ENCODE measurements at regions not wholly inside any gene's neighbourhood (a gene's known extent, or its start where the extent isn't known, plus 50 kb on each side); places are given as distances from the start of the nearest gene placed in this dataset.

- no peak for DNase-seq (ENCODE audit: low spot score)
Measured at GRCh38 chr11:104594228-104594958, 303.9 kb downstream of the CASP12 start.

DNA sequence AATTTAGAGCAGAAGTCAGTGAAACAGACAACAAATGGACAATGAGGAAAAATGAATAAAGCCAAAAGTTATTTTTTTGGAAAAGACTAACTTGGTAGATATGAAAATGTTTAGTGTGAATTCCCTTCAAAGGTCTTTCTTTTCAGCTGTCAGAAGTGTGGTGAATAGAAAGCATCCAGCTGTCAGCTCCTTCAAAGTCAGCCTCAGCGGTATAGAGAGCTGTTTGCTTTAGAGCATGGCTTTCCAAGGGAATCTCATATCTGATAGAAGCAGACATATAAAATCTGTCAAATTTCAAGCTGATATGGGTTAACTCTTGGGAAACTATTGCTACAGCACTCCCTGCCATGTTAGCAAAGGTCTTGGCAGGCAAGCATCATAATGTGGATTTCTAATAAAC, 309.3 kb downstream of the CASP12 start:
- DNase-seq (ENCODE audit: low spot score): no peak

GRCh38 chr11:104588446-104588845, 309.8 kb downstream of the CASP12 start:
- DNase-seq (ENCODE audit: low spot score): no peak

DNA sequence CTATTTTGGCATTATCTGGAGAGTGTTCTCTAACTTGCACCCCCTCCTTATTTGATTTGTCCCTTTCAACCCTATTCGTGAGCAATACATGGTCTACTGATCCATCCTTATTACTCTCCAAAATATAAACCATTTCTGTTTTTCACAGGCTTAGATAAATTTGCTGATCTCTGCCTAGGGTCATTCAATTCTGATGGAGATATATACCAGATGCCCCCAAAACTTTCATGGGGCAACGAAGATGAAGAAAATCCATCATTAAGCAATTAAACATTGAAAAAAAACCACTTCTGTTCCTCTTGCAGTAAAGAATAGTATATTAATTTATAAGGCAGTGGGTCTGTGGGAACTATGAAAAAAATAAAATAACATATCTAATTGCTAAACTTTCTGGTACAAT, 313.4 kb downstream of the CASP12 start:
- no peak for DNase-seq (ENCODE audit: low spot score)

DNA sequence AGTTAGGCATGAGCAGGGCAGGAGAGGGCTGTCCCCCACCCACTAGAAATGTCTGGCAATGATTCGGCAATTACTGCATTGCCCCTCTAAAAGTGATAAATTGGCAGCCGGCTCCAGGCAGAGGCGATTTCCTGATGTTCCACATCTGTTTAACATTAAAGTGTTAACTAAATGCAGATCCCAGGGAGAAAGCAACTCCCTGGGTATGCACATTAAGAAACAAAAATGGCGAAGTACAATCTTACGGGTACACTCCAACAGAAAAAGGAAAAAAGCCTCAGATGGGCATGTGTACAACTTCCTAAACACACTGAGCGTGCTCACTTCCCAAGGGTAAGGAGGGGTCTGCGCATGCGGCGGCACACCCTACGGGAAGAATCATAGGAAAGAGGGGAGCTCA, 314.4 kb downstream of the CASP12 start:
- DNase-seq (ENCODE audit: low spot score): no peak

DNA sequence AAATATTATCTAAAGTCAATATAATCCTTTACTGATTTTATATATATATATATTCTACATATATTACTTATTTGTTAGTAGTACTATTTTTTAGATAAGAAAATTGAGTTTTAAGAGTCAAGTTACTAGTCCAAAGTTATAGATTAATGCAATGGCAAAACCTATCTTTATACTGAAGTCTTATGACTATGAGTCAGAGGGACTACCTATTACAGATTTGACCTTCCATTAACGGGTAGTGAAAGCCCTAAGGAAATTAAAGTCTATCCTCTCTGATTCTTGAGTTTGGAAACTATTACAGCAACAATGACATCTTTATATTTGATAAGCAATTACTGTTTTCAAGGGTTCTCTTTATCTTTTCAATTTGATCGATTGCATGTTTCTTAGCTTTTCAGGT, 315.8 kb downstream of the CASP12 start:
- DNase-seq (ENCODE audit: low spot score): no peak

GRCh38 chr11:104581246-104581980, 316.8 kb downstream of the CASP12 start:
- DNase-seq (ENCODE audit: low spot score): no peak

DNA sequence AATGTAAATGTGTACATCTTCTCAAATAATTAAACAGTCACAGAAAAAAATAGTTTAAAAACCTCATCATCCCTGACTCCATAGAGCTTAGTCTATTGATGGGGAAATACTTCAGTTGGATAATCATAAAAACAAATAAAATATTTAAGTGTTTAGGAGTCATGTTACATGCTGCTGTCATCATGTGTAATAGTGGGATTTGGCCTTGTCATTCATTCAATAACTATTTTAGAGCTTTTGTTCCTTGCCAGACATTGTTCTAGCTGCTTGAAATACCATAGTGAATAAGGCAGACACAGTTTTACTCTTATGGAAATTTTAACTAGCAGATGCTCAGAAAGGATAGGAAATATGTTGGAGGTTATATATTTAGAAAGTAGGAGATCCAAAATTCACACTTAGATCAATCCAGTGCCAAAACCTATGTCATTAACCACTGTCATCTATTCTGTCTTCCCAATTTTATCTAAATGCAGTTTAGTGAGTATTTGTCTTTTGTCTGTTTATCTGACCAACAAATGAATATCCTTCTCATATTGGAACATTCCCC, 324.7 kb downstream of the CASP12 start:
- DNase-seq (ENCODE audit: low spot score): no peak

DNA sequence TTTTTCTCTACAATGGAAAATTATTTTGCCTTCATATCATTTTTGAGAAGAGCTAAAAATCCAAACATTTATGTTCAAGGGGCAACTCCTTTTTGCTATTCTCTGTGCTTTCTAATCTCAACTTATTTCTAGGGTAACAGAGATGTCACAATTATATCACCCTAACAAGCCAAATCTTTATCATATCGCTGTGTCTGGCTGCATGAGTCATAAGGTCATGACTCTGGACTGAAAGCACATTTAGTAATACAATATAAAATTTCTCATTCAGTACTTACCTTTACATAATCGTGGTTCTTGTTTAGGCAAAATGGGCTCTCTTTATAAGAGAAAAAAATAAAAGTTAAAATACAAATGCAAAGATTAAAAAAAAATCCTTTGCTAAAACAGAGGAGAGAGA, 326.0 kb downstream of the CASP12 start:
- DNase-seq (ENCODE audit: low spot score): no peak

DNA sequence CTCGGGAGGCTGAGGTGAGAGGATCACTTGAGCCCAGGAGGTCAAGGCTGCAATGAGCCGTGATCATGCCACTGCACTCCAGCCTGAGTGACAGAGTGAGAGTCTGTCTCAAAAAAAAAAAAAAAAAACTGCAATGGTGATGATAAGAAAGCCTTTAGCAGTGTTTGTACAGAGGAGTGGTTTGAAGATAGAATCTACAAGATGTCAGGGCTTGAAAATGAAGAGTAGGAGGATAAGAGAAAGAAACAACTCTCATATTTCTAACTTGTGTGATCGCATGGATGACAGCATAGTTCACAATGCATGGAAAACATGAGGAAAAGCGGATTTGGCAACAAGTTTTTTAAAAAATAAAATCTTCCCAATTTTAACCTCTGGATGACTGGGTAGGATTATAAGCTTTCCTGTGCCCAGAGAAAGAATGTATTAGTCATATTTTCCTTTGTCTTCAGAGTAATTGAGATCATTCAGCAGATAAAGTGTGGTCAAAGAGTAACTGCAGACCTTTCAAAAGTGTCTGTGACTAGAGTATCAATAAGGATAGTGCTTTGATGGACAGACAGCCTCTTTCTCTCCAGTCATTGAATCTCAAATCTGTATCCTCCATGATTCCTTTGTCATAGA, 328.1 kb downstream of the CASP12 start:
- no peak for DNase-seq (ENCODE audit: low spot score)

GRCh38 chr11:104565583-104565961, 332.7 kb downstream of the CASP12 start:
- no peak for DNase-seq (ENCODE audit: low spot score)

DNA sequence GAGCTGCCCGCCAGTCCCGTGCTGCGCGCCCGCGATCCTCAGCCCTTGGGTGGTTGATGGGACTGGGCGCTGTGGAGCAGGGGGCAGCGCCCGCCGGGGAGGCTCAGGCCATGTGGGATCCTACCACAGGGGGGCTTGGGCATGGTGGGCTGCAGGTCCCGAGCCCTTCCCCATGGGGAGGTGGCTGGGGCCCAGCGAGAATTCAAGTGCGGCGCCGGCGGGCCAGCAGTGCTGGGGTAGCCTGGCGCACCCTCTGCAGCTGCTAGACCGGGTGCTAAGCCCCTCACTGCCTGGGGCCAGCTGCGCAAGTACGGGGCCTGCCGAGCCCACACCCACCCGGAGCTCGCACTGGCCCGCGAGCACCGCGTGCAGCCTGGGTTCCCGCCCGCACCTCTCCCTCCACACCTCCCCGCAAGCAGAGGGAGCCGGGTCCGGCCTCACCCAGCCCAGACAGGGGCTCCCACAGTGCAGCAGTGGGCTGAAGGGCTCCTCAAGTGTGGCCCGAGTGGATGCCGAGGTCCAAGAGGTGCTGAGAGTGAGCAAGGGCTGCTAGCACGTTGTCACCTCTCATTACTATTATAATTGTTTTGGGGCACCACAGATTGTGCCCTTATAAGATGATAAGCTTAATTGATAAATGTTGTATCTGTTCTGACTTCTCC, 333.2 kb downstream of the CASP12 start:
- no peak for DNase-seq (ENCODE audit: low spot score)

DNA sequence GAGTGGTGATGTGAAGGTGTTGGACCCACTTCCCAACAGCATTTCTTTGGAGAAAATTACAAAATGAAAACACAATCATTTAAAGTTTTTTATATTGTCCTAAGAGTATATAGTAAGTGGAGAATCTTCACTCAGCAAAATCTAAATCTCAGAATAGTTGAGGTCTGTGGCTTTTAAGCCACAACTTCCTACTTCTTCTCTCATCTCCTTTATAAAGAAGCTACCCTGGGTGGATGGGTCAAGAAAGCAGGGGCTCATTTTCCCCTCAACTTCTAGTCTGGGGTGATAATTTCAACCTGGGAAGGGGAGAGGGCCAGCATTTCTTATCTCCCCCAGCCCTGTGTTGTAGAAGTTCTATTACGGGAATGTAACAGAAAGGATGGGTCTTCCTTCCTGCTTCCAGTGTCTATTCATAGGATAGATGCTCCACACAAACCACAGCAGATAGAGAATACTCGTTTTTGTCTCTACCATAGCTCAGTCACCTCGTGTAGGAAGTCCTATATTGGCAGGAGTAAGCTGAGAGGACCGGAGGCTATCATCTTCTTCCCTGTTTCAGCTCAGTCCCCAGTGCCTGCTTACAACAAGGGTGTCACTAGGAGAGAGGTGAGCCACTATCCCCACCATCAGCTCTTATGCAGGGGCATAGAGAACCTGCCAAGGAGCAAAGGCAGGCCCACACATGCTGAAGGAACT, 341.5 kb downstream of the CASP12 start:
- DNase-seq (ENCODE audit: low spot score): no peak

GRCh38 chr11:104549019-104549418, 349.2 kb downstream of the CASP12 start:
- DNase-seq (ENCODE audit: low spot score): no peak

- DNase-seq (ENCODE audit: low spot score): no peak
Measured at GRCh38 chr11:104547996-104548661, 350.1 kb downstream of the CASP12 start.

- no peak for DNase-seq (ENCODE audit: low spot score)
Measured at GRCh38 chr11:104546501-104546900, 351.8 kb downstream of the CASP12 start.

DNA sequence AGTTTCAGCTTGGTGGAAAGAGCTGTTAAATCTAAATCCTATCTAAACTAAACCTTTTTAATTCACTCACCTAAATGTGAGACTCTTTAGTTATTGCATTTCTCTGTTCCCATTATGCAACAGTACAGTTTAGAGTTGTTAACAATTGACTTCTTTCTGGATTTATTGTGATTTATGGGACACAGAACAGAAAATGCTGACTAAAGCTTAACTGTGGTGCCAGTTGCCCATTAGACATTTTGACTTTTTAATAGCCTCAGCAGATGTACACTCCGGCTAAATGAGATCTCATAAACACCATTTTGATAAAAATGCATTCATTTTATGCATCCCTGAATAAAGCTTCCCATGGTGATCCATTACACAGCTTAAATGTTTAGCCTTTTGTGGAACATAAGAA, 356.6 kb downstream of the CASP12 start:
- no peak for DNase-seq (ENCODE audit: low spot score)

DNA sequence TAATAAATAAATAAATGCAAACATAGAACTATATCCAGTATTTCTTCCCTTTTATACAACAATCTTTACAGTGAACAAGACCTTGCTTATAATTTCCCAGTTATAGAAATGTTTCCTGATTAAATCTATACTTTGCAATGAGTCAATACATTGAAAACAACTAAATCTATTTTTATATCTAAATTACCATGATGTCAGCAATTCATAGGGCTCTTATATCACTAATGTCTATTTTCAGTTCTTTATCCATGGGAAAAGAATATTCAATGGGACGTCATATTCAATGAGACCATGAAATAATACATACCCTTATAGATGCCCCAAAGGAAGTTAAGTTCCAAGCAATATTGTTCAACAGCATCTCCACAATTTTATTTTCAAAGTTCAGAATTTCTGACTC, 359.9 kb downstream of the CASP12 start:
- DNase-seq (ENCODE audit: low spot score): no peak

- DNase-seq (ENCODE audit: low spot score): no peak
Measured at GRCh38 chr11:104534278-104534677, 364.0 kb downstream of the CASP12 start.

- DNase-seq (ENCODE audit: low spot score): no peak
Measured at GRCh38 chr11:104531894-104532293, 366.4 kb downstream of the CASP12 start.

DNA sequence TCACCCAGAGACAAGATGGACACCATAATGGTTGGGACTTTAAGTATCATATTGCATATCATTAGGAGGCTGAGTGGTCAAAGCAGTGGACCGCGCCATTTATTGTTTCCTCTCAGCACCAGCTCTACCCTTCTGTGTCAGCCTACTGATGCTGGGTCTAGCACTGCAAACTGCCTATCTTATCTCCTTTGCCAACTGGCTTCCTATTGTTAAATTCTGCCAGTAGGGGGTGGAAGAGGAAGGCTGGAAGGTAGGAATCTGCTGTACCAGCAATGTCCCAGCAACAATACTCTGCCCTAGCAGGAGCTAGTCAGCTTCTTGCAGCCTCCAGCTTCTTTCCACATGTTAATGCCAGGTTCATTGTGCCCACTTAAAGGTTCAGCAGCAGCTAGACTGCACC, 367.1 kb upstream of the PDGFD start:
- no peak for DNase-seq (ENCODE audit: low spot score)
